NB4 (cell line): ENCODE measurements at regions not wholly inside any gene's neighbourhood (a gene's known extent, or its start where the extent isn't known, plus 50 kb on each side); places are given as distances from the start of the nearest gene placed in this dataset.

ENCODE experiments used
- POLR2A ChIP-seq: IDR thresholded peaks from 2 replicates; pipeline ENCODE4 v1.6.1; 2011; ENCODE audit warnings: mild to moderate bottlenecking; ENCODE audit not compliant: insufficient read length; ENCODE audit errors: extremely low read depth
- TF ChIP-seq, protein P1 (sequence below): IDR thresholded peaks from one replicate; pipeline ENCODE4 v1.5.1; 2012; ENCODE audit warnings: low read depth, low read length

DNA sequence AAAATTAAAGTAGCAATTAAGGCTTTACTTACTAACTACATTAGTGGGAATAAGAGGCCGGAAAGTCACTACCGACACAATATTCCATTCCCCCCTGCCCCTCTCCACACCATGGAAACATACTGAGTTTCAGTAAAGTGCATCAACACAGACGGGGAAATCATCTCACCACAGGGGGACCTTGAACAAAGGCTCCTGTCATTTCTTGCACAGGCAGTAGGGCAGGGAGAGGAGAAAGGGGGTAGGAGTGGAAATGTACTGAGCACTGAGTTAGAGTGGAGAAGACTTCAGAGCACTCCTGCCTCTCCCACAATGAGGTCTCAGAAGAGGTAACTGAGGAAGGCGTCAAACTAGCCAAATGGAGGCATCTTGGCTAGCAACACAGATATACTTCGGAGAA lies 1426.9 kb upstream of the EYS start:
- no peak for TF ChIP-seq POLR2A
- TF ChIP-seq, protein P1, sequence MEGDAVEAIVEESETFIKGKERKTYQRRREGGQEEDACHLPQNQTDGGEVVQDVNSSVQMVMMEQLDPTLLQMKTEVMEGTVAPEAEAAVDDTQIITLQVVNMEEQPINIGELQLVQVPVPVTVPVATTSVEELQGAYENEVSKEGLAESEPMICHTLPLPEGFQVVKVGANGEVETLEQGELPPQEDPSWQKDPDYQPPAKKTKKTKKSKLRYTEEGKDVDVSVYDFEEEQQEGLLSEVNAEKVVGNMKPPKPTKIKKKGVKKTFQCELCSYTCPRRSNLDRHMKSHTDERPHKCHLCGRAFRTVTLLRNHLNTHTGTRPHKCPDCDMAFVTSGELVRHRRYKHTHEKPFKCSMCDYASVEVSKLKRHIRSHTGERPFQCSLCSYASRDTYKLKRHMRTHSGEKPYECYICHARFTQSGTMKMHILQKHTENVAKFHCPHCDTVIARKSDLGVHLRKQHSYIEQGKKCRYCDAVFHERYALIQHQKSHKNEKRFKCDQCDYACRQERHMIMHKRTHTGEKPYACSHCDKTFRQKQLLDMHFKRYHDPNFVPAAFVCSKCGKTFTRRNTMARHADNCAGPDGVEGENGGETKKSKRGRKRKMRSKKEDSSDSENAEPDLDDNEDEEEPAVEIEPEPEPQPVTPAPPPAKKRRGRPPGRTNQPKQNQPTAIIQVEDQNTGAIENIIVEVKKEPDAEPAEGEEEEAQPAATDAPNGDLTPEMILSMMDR = no peak
